Stomach (tissue), 4 donors: ENCODE measurements at regions not wholly inside any gene's neighbourhood (a gene's known extent, or its start where the extent isn't known, plus 50 kb on each side); places are given as distances from the start of the nearest gene placed in this dataset.
"Not testable (repeated sequence)": the region's sequence is repeated elsewhere in the genome, so short reads cannot be mapped to it uniquely, and the experiment has no call there.

Source experiments
- EP300 ChIP-seq: sonication (generic); formaldehyde crosslinking; IDR thresholded peaks from one replicate; pipeline ENCODE4 v1.6.1; 2017; ENCODE audit warnings: antibody characterized with exemption
- POLR2A ChIP-seq, 4 donors: fragments of 450-650 bp; IDR thresholded peaks; one replicate each; pipeline ENCODE4 v1.6.1; 2016; ENCODE audit warnings: antibody characterized with exemption in 4 of 4, control low read depth in 2 of 4, mild to moderate bottlenecking in 1 of 4, moderate library complexity in 1 of 4
- POLR2AphosphoS5 ChIP-seq, 3 donors: sonication (generic); formaldehyde crosslinking; IDR thresholded peaks; one replicate each; pipeline ENCODE4 v1.6.1; 2016; ENCODE audit warnings: antibody characterized with exemption in 3 of 3
- TF ChIP-seq, protein P1 (sequence below), 7 experiments: fragments of 450-650 bp in 4 of 7; fragments of 200-600 bp in 3 of 7; sonication (generic) in 3 of 7; IDR thresholded peaks; one replicate each; pipeline ENCODE4 v1.5.1; 2016 to 2019; ENCODE audit warnings: antibody characterized with exemption in 7 of 7, control low read depth in 2 of 7, mild to moderate bottlenecking in 1 of 7

DNA sequence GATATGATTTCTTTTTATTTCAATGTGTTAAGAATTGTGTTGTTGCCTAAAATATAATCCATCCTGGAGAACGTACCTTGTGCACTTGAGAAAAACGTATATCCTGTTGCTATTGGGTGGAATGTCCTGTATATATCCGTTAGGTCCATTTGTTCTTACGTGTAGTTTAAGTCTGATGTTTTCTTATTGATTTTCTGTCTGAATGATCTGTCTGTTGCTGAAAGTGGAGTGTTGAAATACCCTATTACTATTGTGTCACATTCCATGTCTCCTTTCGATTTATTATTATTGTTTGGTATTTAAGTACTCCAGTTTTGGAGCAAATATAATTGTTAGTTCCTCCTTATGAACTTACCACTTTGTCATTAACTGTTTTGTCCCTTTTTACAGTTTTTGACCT lies 270.6 kb downstream of the UBE2NL start:
- TF ChIP-seq, protein P1, sequence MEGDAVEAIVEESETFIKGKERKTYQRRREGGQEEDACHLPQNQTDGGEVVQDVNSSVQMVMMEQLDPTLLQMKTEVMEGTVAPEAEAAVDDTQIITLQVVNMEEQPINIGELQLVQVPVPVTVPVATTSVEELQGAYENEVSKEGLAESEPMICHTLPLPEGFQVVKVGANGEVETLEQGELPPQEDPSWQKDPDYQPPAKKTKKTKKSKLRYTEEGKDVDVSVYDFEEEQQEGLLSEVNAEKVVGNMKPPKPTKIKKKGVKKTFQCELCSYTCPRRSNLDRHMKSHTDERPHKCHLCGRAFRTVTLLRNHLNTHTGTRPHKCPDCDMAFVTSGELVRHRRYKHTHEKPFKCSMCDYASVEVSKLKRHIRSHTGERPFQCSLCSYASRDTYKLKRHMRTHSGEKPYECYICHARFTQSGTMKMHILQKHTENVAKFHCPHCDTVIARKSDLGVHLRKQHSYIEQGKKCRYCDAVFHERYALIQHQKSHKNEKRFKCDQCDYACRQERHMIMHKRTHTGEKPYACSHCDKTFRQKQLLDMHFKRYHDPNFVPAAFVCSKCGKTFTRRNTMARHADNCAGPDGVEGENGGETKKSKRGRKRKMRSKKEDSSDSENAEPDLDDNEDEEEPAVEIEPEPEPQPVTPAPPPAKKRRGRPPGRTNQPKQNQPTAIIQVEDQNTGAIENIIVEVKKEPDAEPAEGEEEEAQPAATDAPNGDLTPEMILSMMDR (IDR thresholded peaks at IDR 0.05) = not testable (repeated sequence)
- TF ChIP-seq POLR2A (IDR thresholded peaks at IDR 0.05); EP300; POLR2AphosphoS5 (IDR thresholded peaks at IDR 0.05): not testable (repeated sequence)
